ENCODE measurements at regions not wholly inside any gene's neighbourhood (a gene's known extent, or its start where the extent isn't known, plus 50 kb on each side); places are given as distances from the start of the nearest gene placed in this dataset.

- DNase-seq: no peak
Measured at GRCh38 chr21:27831816-27832569, 865.1 kb upstream of the ADAMTS5 start.

GRCh38 chr21:27831177-27831576, 864.3 kb upstream of the ADAMTS5 start:
- no peak for DNase-seq

- DNase-seq: no peak
Measured at GRCh38 chr21:27827972-27828371, 861.1 kb upstream of the ADAMTS5 start.

GRCh38 chr21:27825035-27825434, 858.1 kb upstream of the ADAMTS5 start:
- no peak for DNase-seq

GRCh38 chr21:27823652-27824201, 856.8 kb upstream of the ADAMTS5 start:
- no peak for DNase-seq

GRCh38 chr21:27820342-27820741, 853.5 kb upstream of the ADAMTS5 start:
- DNase-seq: no peak

GRCh38 chr21:27819299-27819698, 852.4 kb upstream of the ADAMTS5 start:
- DNase-seq: no peak

GRCh38 chr21:27818847-27819246, 852.0 kb upstream of the ADAMTS5 start:
- DNase-seq: no peak

GRCh38 chr21:27817902-27818623, 851.2 kb upstream of the ADAMTS5 start:
- DNase-seq: no peak

- DNase-seq: no peak
Measured at GRCh38 chr21:27817074-27817473, 850.2 kb upstream of the ADAMTS5 start.

- DNase-seq: no peak
Measured at GRCh38 chr21:27816301-27816700, 849.4 kb upstream of the ADAMTS5 start.

GRCh38 chr21:27814226-27814625, 847.3 kb upstream of the ADAMTS5 start:
- no peak for DNase-seq

GRCh38 chr21:27813750-27814149, 846.9 kb upstream of the ADAMTS5 start:
- DNase-seq: no peak

GRCh38 chr21:27813344-27813743, 846.5 kb upstream of the ADAMTS5 start:
- DNase-seq: no peak

GRCh38 chr21:27812279-27812678, 845.4 kb upstream of the ADAMTS5 start:
- DNase-seq: no peak

GRCh38 chr21:27808923-27809322, 842.0 kb upstream of the ADAMTS5 start:
- no peak for DNase-seq

GRCh38 chr21:27807596-27807995, 840.7 kb upstream of the ADAMTS5 start:
- DNase-seq: no peak

- no peak for DNase-seq
Measured at GRCh38 chr21:27806281-27806680, 839.4 kb upstream of the ADAMTS5 start.

GRCh38 chr21:27805696-27806095, 838.8 kb upstream of the ADAMTS5 start:
- DNase-seq: no peak

GRCh38 chr21:27804515-27804914, 837.6 kb upstream of the ADAMTS5 start:
- DNase-seq: no peak

- DNase-seq: no peak
Measured at GRCh38 chr21:27803571-27803970, 836.7 kb upstream of the ADAMTS5 start.

- DNase-seq: no peak
Measured at GRCh38 chr21:27802816-27803475, 836.1 kb upstream of the ADAMTS5 start.

GRCh38 chr21:27799861-27800260, 833.0 kb upstream of the ADAMTS5 start:
- no peak for DNase-seq

GRCh38 chr21:27796106-27796505, 829.2 kb upstream of the ADAMTS5 start:
- no peak for DNase-seq
